Body of pancreas (tissue), 4 donors: ENCODE measurements at regions not wholly inside any gene's neighbourhood (a gene's known extent, or its start where the extent isn't known, plus 50 kb on each side); places are given as distances from the start of the nearest gene placed in this dataset.

Experiments used
- CTCF ChIP-seq, 7 experiments: fragments of 450-650 bp in 4 of 7; fragments of 200-600 bp in 3 of 7; sonication (generic) in 3 of 7; IDR thresholded peaks; one replicate each; pipeline ENCODE4 v1.5.1; 2016 to 2019; ENCODE audit warnings: antibody characterized with exemption in 7 of 7
- POLR2A ChIP-seq, 3 donors: fragments of 450-650 bp; IDR thresholded peaks; one replicate each; pipeline ENCODE4 v1.6.1; 2016; ENCODE audit warnings: antibody characterized with exemption in 3 of 3, mild to moderate bottlenecking in 2 of 3

- TF ChIP-seq CTCF (IDR thresholded peaks at IDR 0.05), result no peak
- no peak for TF ChIP-seq POLR2A (IDR thresholded peaks at IDR 0.05)
Measured at GRCh38 chr2:16239296-16239850, 299.0 kb downstream of the MYCN start.
